ENCODE measurements at regions not wholly inside any gene's neighbourhood (a gene's known extent, or its start where the extent isn't known, plus 50 kb on each side); places are given as distances from the start of the nearest gene placed in this dataset.

DNA sequence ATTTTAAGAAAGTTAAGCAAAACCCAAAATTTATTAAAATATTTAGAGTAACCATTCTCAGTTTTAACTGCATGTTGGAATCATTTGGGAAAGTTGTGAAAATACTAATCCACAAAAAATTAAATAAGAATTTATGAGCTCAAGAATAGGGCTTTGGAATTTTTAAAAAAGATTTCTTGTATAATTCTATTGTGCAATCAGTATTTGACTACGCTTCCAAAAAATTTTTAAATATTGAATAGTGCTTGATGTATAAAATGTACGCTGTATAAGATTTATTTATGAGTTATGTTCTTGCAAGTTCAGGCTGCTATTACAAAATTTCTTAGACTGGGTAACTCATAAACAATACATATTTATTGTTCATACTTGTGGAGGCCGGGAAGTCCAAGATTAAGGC lies 571.7 kb downstream of the MMUT start:
- TF ChIP-seq EZH2phosphoT487 (conservative IDR thresholded peaks at IDR 0.05; ENCODE audit: low read length) = no peak
- TF ChIP-seq, protein P1, sequence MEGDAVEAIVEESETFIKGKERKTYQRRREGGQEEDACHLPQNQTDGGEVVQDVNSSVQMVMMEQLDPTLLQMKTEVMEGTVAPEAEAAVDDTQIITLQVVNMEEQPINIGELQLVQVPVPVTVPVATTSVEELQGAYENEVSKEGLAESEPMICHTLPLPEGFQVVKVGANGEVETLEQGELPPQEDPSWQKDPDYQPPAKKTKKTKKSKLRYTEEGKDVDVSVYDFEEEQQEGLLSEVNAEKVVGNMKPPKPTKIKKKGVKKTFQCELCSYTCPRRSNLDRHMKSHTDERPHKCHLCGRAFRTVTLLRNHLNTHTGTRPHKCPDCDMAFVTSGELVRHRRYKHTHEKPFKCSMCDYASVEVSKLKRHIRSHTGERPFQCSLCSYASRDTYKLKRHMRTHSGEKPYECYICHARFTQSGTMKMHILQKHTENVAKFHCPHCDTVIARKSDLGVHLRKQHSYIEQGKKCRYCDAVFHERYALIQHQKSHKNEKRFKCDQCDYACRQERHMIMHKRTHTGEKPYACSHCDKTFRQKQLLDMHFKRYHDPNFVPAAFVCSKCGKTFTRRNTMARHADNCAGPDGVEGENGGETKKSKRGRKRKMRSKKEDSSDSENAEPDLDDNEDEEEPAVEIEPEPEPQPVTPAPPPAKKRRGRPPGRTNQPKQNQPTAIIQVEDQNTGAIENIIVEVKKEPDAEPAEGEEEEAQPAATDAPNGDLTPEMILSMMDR (IDR thresholded peaks at IDR 0.05; ENCODE audit: insufficient read depth, low read length, poor library complexity, severe bottlenecking) = no peak

DNA sequence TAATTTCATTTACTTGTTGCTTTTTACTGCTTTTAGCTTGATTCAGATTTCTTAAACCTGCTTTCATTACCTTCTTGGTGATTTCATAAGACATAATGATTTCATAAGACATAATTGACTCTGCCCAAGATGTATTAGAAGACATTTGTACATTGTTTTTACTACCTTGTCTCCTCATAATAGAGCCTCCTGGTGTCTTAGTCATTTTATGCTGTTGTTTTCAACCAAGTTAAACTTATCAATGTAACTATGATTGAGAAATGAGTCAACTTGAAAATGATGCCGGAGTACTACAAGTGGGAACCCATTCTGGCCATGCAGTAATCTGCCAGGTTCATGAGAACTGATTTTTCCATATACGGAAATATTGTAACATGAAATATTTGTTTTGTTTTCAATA lies 573.6 kb downstream of the MMUT start:
- Histone ChIP-seq H3K79me2 (ENCODE audit: insufficient read depth, low read length) (no peaks in the 10 kb centered on the region), H3K27ac (ENCODE audit: low read depth, low read length) (no peak overlapping the region), H2AFZ (ENCODE audit: low read depth, low read length, severe bottlenecking) (no peak overlapping the region), H3K27me3 (ENCODE audit: low read length) (no peaks in the 10 kb centered on the region), H3K9ac (ENCODE audit: low read length) (no peak overlapping the region), H3K9me3 (ENCODE audit: insufficient read depth, low read length) (no peaks in the 10 kb centered on the region), H3K36me3 (ENCODE audit: low read length) (no peaks in the 10 kb centered on the region), H3K4me2 (ENCODE audit: low read depth, low read length, poor library complexity, severe bottlenecking) (no peak overlapping the region), H3K4me3 (ENCODE audit: insufficient read depth, low read length, poor library complexity, severe bottlenecking) (no peak overlapping the region), H3K9me2 (replicated peaks; ENCODE audit: insufficient read depth, low read length) (no peaks in the 10 kb centered on the region), H4K20me1 (ENCODE audit: low read depth, low read length) (no peaks in the 10 kb centered on the region), H3F3A (ENCODE audit: insufficient read depth) (no peaks in the 10 kb centered on the region)
- TF ChIP-seq EZH2phosphoT487 (conservative IDR thresholded peaks at IDR 0.05; ENCODE audit: low read length) = no peak
- TF ChIP-seq, protein P1 (IDR thresholded peaks at IDR 0.05; ENCODE audit: insufficient read depth, low read length, poor library complexity, severe bottlenecking) = no peak

More for the DNA sequence above, 571.7 kb downstream of the MMUT start:
- no peaks in the 10 kb centered on the region for H3K79me2 ChIP-seq (ENCODE audit: insufficient read depth, low read length)
- no peak overlapping the region for H2AFZ ChIP-seq (ENCODE audit: low read depth, low read length, severe bottlenecking)
- H3K9ac ChIP-seq (ENCODE audit: low read length) = no peak overlapping the region
- H3K27ac ChIP-seq (ENCODE audit: low read depth, low read length) = no peak overlapping the region
- no peaks in the 10 kb centered on the region for H3K36me3 ChIP-seq (ENCODE audit: low read length)
- no peaks in the 10 kb centered on the region for H4K20me1 ChIP-seq (ENCODE audit: low read depth, low read length)
- H3K9me2 ChIP-seq (replicated peaks; ENCODE audit: insufficient read depth, low read length) = no peaks in the 10 kb centered on the region
- H3K9me3 ChIP-seq (ENCODE audit: insufficient read depth, low read length) = no peaks in the 10 kb centered on the region
- no peak overlapping the region for H3K4me2 ChIP-seq (ENCODE audit: low read depth, low read length, poor library complexity, severe bottlenecking)
- H3K27me3 ChIP-seq (ENCODE audit: low read length) = no peaks in the 10 kb centered on the region
- H3K4me3 ChIP-seq (ENCODE audit: insufficient read depth, low read length, poor library complexity, severe bottlenecking) = no peak overlapping the region
- H3F3A ChIP-seq (ENCODE audit: insufficient read depth) = no peaks in the 10 kb centered on the region

DNA sequence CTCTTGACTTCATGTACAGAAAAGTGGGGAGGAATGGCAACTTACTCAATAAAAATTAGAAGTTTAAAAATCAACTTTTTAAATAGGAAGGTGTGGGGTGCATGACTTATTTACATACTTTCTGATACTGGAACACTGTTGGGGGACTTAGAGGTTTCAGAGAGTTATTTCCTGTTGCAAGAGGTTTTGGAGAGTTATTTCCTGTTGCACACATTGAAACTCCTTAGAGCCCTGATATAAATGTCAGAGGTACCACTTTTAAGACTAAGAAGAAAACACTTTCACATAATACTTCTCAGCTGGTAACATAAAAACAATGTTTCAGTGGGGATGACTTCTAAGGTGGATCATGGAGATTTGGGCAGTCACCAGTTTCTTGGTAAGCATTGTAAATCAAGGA lies 579.9 kb downstream of the MMUT start:
- TF ChIP-seq, protein P1 (IDR thresholded peaks at IDR 0.05; ENCODE audit: insufficient read depth, low read length, poor library complexity, severe bottlenecking) = no peak
- no peak for TF ChIP-seq EZH2phosphoT487 (conservative IDR thresholded peaks at IDR 0.05; ENCODE audit: low read length)
- H3K27me3 ChIP-seq (ENCODE audit: low read length) = no peaks in the 10 kb centered on the region
- H3K4me3 ChIP-seq (ENCODE audit: insufficient read depth, low read length, poor library complexity, severe bottlenecking) = no peak overlapping the region
- H3K36me3 ChIP-seq (ENCODE audit: low read length) = 0 out of 2 replicates have a peak, but pooled peaks cover 2% of the 10 kb centered on the region
- no peaks in the 10 kb centered on the region for H3K9me3 ChIP-seq (ENCODE audit: insufficient read depth, low read length)
- H3K4me2 ChIP-seq (ENCODE audit: low read depth, low read length, poor library complexity, severe bottlenecking) = no peak overlapping the region
- H3K27ac ChIP-seq (ENCODE audit: low read depth, low read length) = no peak overlapping the region
- H4K20me1 ChIP-seq (ENCODE audit: low read depth, low read length) = no peaks in the 10 kb centered on the region
- no peak overlapping the region for H3K9ac ChIP-seq (ENCODE audit: low read length)
- no peaks in the 10 kb centered on the region for H3F3A ChIP-seq (ENCODE audit: insufficient read depth)
- no peaks in the 10 kb centered on the region for H3K9me2 ChIP-seq (replicated peaks; ENCODE audit: insufficient read depth, low read length)
- H2AFZ ChIP-seq (ENCODE audit: low read depth, low read length, severe bottlenecking) = no peak overlapping the region
- no peaks in the 10 kb centered on the region for H3K79me2 ChIP-seq (ENCODE audit: insufficient read depth, low read length)
